ENCODE measurements at regions not wholly inside any gene's neighbourhood (a gene's known extent, or its start where the extent isn't known, plus 50 kb on each side); places are given as distances from the start of the nearest gene placed in this dataset.

DNA sequence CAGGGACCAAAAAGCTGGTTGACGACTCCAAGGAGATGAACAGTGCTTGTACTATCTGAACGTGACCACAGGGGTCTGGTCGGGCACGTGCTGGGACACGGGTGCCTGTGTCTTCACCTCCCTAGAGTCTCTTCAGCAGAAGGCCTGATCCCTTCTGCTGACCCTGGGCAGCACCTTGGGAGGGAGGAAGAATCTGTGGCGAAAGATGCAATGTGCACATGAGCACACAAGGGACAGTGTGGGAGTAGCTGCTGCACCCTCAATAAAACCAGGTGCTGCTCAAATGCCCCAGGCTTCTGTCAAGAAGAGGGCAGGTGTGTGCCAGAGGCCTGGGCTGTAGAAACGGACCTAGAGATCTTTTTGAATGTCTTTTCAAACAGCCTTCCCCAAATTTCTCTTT, 130.6 kb upstream of the THBS2 start:
- Histone ChIP-seq H3K4me1 (ENCODE audit: control insufficient read depth in 1 of 2, low read depth in 2 of 2) (no peaks in the 10 kb centered on the region), H3K27ac (no peak overlapping the region), H3K27me3 (replicated peaks; ENCODE audit: insufficient read depth) (no peaks in the 10 kb centered on the region), H3K4me3 (no peak overlapping the region), H3K36me3 (no peaks in the 10 kb centered on the region), H3K9me3 (no peaks in the 10 kb centered on the region)
- DNase-seq (ENCODE audit: low spot score) (no peak), ATAC-seq (ENCODE audit: insufficient number of reproducible peaks, low FRiP score, low read depth) (no peak)
- TF ChIP-seq CTCF (IDR thresholded peaks at IDR 0.05) = no peak

DNA sequence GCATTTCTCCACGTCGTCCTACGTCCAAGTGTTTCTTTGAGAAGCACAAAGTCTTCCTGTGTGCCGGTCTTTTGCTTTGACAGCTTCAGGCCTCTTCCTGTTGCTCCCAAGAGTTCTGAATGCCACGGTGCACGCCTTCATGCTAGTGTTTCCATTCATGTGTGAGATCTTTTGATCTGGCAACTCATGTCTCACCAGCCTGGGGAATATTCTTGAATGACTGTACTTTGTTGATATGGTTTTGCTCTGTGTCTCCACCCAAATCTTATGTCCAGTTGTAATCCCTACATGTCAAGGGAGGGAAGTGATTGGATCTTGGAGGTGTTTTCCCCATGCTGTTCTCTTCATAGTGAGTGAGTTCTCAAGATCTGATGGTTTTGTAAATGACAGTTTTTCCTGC, 129.6 kb upstream of the THBS2 start:
- ATAC-seq (ENCODE audit: insufficient number of reproducible peaks, low FRiP score, low read depth) = no peak
- TF ChIP-seq CTCF (IDR thresholded peaks at IDR 0.05) = no peak
- H3K4me3 ChIP-seq = no peak overlapping the region
- H3K4me1 ChIP-seq (ENCODE audit: control insufficient read depth in 1 of 2, low read depth in 2 of 2) = no peaks in the 10 kb centered on the region
- DNase-seq (ENCODE audit: low spot score) = no peak
- H3K27me3 ChIP-seq (replicated peaks; ENCODE audit: insufficient read depth) = no peaks in the 10 kb centered on the region
- H3K9me3 ChIP-seq = no peaks in the 10 kb centered on the region
- H3K27ac ChIP-seq = no peak overlapping the region
- no peaks in the 10 kb centered on the region for H3K36me3 ChIP-seq

DNA sequence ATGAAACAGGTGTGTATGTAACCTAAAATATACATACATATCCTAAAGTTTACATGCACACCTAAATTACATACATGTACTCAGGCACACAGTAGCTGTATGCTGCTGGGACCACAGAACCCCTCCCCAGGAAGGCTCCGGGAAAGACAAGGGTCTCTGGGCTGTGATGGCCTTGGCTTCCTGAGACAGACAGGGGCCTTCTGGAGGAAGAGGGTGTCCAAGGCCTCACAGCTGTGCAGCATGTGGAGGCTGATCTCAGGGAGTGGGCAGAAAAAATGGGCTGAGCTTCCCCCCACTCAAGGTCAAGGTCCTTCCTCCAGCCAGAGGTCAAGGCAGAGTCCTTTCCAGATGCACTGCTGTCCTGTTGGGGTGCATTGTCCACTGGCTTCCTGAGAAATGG, 129.1 kb upstream of the THBS2 start:
- Histone ChIP-seq H3K9me3 (no peaks in the 10 kb centered on the region), H3K36me3 (no peaks in the 10 kb centered on the region), H3K4me3 (no peak overlapping the region), H3K27ac (no peak overlapping the region), H3K4me1 (ENCODE audit: control insufficient read depth in 1 of 2, low read depth in 2 of 2) (no peaks in the 10 kb centered on the region), H3K27me3 (replicated peaks; ENCODE audit: insufficient read depth) (no peaks in the 10 kb centered on the region)
- ATAC-seq (ENCODE audit: insufficient number of reproducible peaks, low FRiP score, low read depth) (no peak), DNase-seq (ENCODE audit: low spot score) (no peak)
- TF ChIP-seq CTCF (IDR thresholded peaks at IDR 0.05) = no peak

DNA sequence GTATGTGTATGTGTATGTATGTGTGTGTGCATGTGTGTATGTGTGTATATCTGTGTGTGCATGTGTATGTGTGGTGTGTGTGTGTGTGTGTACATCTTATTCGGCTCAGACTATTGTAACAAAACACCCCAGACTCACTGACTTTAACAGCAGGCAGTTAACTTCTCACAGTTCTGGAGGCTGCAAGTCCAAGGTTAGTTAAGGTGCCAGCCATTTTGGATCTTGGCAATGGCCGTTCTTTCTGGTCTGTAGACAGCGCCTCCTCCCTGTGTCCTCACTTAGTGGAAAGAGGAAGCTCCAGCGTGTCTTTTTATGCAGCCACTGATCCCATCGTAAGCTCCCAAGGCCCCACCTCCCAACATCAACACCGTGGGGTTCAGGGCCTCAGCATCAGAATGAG, 128.3 kb upstream of the THBS2 start:
- no peaks in the 10 kb centered on the region for H3K9me3 ChIP-seq
- no peaks in the 10 kb centered on the region for H3K27me3 ChIP-seq (replicated peaks; ENCODE audit: insufficient read depth)
- H3K36me3 ChIP-seq = no peaks in the 10 kb centered on the region
- H3K27ac ChIP-seq = no peak overlapping the region
- ATAC-seq (ENCODE audit: insufficient number of reproducible peaks, low FRiP score, low read depth) (no peak), DNase-seq (ENCODE audit: low spot score) (no peak)
- no peaks in the 10 kb centered on the region for H3K4me1 ChIP-seq (ENCODE audit: control insufficient read depth in 1 of 2, low read depth in 2 of 2)
- no peak overlapping the region for H3K4me3 ChIP-seq
- no peak for TF ChIP-seq CTCF (IDR thresholded peaks at IDR 0.05)

- no peak for TF ChIP-seq CTCF (IDR thresholded peaks at IDR 0.05)
- Histone ChIP-seq H3K27ac (no peak overlapping the region), H3K36me3 (no peaks in the 10 kb centered on the region), H3K4me3 (no peak overlapping the region), H3K4me1 (ENCODE audit: control insufficient read depth in 1 of 2, low read depth in 2 of 2) (no peaks in the 10 kb centered on the region), H3K27me3 (replicated peaks; ENCODE audit: insufficient read depth) (no peaks in the 10 kb centered on the region), H3K9me3 (peaks cover 4% of the 10 kb centered on the region)
- ATAC-seq (ENCODE audit: insufficient number of reproducible peaks, low FRiP score, low read depth) (no peak), DNase-seq (ENCODE audit: low spot score) (no peak)
Observed at GRCh38 chr6:169380493-169380892, 126.8 kb upstream of the THBS2 start.

Measured in thoracic aorta (tissue), 2 donors.